TTC549 (cell line): ENCODE measurements at regions not wholly inside any gene's neighbourhood (a gene's known extent, or its start where the extent isn't known, plus 50 kb on each side); places are given as distances from the start of the nearest gene placed in this dataset.
"Not testable (repeated sequence)": the region's sequence is repeated elsewhere in the genome, so short reads cannot be mapped to it uniquely, and the experiment has no call there.

Experiments
- FAIRE-seq: peaks from 2 replicates; lab custom pipeline; 2012; peaks lifted over from hg19 to GRCh38; lab: Jason Lieb, UNC

- FAIRE-seq = no peak
Measured at GRCh38 chr6:140237251-140237650, 862.8 kb upstream of the CITED2 start.

GRCh38 chr6:140236732-140237131 is 862.3 kb upstream of the CITED2 start:
- no peak for FAIRE-seq

GRCh38 chr6:140230282-140230681 is 855.8 kb upstream of the CITED2 start:
- FAIRE-seq = no peak

- FAIRE-seq = no peak
Measured at GRCh38 chr6:140228491-140228890, 854.0 kb upstream of the CITED2 start.

GRCh38 chr6:140226637-140227036 is 852.2 kb upstream of the CITED2 start:
- no peak for FAIRE-seq

- no peak for FAIRE-seq
Measured at GRCh38 chr6:140225701-140226436, 851.4 kb upstream of the CITED2 start.

- FAIRE-seq = no peak
Measured at GRCh38 chr6:140217283-140217682, 842.8 kb upstream of the CITED2 start.

- no peak for FAIRE-seq
Measured at GRCh38 chr6:140209775-140210174, 835.3 kb upstream of the CITED2 start.

GRCh38 chr6:140208286-140208685 is 833.8 kb upstream of the CITED2 start:
- no peak for FAIRE-seq

- FAIRE-seq = no peak
Measured at GRCh38 chr6:140205795-140206593, 831.5 kb upstream of the CITED2 start.

GRCh38 chr6:140204154-140204553 is 829.7 kb upstream of the CITED2 start:
- FAIRE-seq = no peak

GRCh38 chr6:140203661-140204147 is 829.3 kb upstream of the CITED2 start:
- FAIRE-seq = no peak

- FAIRE-seq = no peak
Measured at GRCh38 chr6:140202964-140203515, 828.6 kb upstream of the CITED2 start.

- FAIRE-seq = no peak
Measured at GRCh38 chr6:140201787-140202458, 827.5 kb upstream of the CITED2 start.

- no peak for FAIRE-seq
Measured at GRCh38 chr6:140193269-140193668, 818.8 kb upstream of the CITED2 start.

GRCh38 chr6:140192018-140192417 is 817.6 kb upstream of the CITED2 start:
- no peak for FAIRE-seq

GRCh38 chr6:140189263-140189662 is 814.8 kb upstream of the CITED2 start:
- not testable (repeated sequence) for FAIRE-seq

GRCh38 chr6:140185991-140186390 is 811.5 kb upstream of the CITED2 start:
- FAIRE-seq = no peak

GRCh38 chr6:140183881-140184280 is 809.4 kb upstream of the CITED2 start:
- no peak for FAIRE-seq

- FAIRE-seq = no peak
Measured at GRCh38 chr6:140182821-140183220, 808.4 kb upstream of the CITED2 start.

- no peak for FAIRE-seq
Measured at GRCh38 chr6:140181876-140182275, 807.4 kb upstream of the CITED2 start.

- no peak for FAIRE-seq
Measured at GRCh38 chr6:140180306-140180705, 805.9 kb upstream of the CITED2 start.

GRCh38 chr6:140178935-140179334 is 804.5 kb upstream of the CITED2 start:
- FAIRE-seq = no peak
